ENCODE measurements at regions not wholly inside any gene's neighbourhood (a gene's known extent, or its start where the extent isn't known, plus 50 kb on each side); places are given as distances from the start of the nearest gene placed in this dataset.

DNA sequence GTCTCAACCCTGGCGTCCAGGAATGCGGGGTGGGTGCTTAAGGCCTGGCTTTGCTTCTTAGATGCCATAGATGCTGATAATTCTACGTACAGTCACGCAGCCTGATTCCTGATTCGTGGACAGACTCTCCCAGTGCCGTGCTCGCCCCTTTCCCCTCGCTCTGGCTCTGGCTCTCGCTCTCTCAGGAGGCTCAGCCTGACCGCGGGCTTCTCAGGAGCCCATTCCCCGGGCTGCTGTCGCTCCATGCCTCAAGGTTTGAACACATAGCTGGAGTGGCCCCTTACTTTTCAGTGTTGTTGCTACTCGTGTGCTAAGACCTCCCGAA lies 59.2 kb upstream of the ZC4H2 start:
- TF ChIP-seq HOXB5 (CRISPR knock-in tag; IDR thresholded peaks at IDR 0.05) (no peak), SREBF2 (IDR thresholded peaks at IDR 0.05) (no peak)
- TF ChIP-seq, protein P1, sequence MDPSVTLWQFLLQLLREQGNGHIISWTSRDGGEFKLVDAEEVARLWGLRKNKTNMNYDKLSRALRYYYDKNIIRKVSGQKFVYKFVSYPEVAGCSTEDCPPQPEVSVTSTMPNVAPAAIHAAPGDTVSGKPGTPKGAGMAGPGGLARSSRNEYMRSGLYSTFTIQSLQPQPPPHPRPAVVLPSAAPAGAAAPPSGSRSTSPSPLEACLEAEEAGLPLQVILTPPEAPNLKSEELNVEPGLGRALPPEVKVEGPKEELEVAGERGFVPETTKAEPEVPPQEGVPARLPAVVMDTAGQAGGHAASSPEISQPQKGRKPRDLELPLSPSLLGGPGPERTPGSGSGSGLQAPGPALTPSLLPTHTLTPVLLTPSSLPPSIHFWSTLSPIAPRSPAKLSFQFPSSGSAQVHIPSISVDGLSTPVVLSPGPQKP (IDR thresholded peaks at IDR 0.05; ENCODE audit: low read depth, low read length), result no peak
- WGBS (ENCODE audit: missing lambda C conversion rate), result 22% methylated on average over 10 of the region's 15 CpGs
- no peaks in the 10 kb centered on the region for H3K9me3 ChIP-seq
- CTCF ChIA-PET, result interaction anchor here (0.6 to 1.2 kb wide), 4 partner anchors 10 to 365 kb away, joined by 3 to 6 read pairs (median 4); partner anchors contain the start of gene ZC4H2
- DNase-seq (ENCODE audit: low read depth in 1 of 2, low spot score in 1 of 2), result no peak
- peak overlapping the region; percentile 69 for H3K4me2 ChIP-seq
- ATAC-seq, result peak; percentile 31 to 40; a peak in 4 of 6 replicates
- no peak overlapping the region for H3K27ac ChIP-seq
- no peaks in the 10 kb centered on the region for H3K4me1 ChIP-seq
- peak overlapping the region; percentile 37; the same call in 2 of the 3 replicates for H3K4me3 ChIP-seq
- FAIRE-seq, result no peak
- POLR2A ChIA-PET, result interaction anchor here (0.9 kb wide), 1 partner anchor 499 kb away, joined by 3 read pairs; the partner anchor contains the start of gene LAS1L

DNA sequence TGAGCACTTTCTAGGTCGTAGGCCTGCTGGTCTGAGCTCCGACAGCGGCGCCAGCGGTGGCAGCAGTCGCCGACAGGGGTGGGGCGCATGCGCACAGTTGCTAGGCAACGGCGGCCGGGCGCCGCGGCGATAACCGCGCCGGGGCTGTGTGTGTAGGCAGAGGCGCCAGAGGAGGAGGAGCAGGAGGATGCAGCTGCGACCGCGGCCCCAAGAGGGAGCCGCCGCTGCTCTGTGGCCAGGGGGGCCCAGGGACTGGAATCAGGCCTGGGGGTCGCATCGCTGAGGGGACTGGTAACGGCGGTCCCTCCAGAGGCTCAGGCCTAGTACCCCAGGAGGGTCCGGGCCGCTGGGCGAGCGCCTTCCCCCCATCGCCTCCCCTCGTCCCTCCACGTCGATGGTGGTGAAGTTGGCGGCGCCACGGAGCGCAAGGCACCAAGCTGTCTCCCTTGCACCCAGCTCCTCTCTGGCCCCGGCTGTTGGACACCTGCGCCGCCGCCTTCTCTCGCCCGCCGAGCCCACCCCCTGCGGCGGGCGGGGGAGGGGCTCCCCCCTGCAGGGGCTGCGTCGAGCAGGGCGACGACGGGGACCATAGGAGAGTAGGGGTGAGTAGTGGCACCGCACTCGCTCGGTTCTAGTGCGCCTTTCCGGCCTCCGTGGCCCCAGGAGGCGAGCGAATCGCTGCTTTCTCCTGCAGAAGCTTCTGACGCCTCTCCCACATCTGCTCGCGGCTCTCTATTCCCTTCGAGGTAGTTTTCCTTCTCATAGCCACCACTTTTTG lies 58.6 kb upstream of the ZC4H2 start, which contains the start of gene ZC3H12B:
TSS of gene ZC3H12B (plus strand) at position 159 of the 778 bp plus-strand sequence.
- H3K27ac ChIP-seq, result 0 out of 6 replicates have a peak within 1 kb of the TSS, but pooled peaks of 1 of the 2 experiments have one; percentile 28
- DNase-seq (ENCODE audit: low read depth in 1 of 2, low spot score in 1 of 2) (peak; percentile 25 to 58), ATAC-seq (peak; percentile 99), FAIRE-seq (no peak)
- H3K4me2 ChIP-seq, result peak within 1 kb of the TSS; percentile 69
- POLR2A ChIA-PET, result interaction anchor here (0.9 kb wide), 1 partner anchor 500 kb away, joined by 3 read pairs; the partner anchor contains the start of gene LAS1L
- WGBS (ENCODE audit: missing lambda C conversion rate), result 5% methylated on average over 12 of the region's 69 CpGs
- TF ChIP-seq ZSCAN20 (CRISPR knock-in tag; IDR thresholded peaks at IDR 0.05), result no peak
- TF ChIP-seq FOXS1 (CRISPR knock-in tag; IDR thresholded peaks at IDR 0.05), result no peak
- no peak for TF ChIP-seq JUN (IDR thresholded peaks at IDR 0.05)
- TF ChIP-seq, protein P2, sequence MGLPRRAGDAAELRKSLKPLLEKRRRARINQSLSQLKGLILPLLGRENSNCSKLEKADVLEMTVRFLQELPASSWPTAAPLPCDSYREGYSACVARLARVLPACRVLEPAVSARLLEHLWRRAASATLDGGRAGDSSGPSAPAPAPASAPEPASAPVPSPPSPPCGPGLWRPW (IDR thresholded peaks at IDR 0.05), result no peak
- no peak for TF ChIP-seq PHF8 (IDR thresholded peaks at IDR 0.05; ENCODE audit: borderline replicate concordance, low read depth)
- TF ChIP-seq, protein P3, sequence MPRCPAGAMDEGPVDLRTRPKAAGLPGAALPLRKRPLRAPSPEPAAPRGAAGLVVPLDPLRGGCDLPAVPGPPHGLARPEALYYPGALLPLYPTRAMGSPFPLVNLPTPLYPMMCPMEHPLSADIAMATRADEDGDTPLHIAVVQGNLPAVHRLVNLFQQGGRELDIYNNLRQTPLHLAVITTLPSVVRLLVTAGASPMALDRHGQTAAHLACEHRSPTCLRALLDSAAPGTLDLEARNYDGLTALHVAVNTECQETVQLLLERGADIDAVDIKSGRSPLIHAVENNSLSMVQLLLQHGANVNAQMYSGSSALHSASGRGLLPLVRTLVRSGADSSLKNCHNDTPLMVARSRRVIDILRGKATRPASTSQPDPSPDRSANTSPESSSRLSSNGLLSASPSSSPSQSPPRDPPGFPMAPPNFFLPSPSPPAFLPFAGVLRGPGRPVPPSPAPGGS (IDR thresholded peaks at IDR 0.05), result no peak
- TF ChIP-seq CHD4 (IDR thresholded peaks at IDR 0.05; ENCODE audit: borderline replicate concordance), result no peak
- no peak for TF ChIP-seq HEYL (CRISPR knock-in tag; IDR thresholded peaks at IDR 0.05)
- TF ChIP-seq SMC3 (IDR thresholded peaks at IDR 0.05), result no peak
- TF ChIP-seq, protein P4, sequence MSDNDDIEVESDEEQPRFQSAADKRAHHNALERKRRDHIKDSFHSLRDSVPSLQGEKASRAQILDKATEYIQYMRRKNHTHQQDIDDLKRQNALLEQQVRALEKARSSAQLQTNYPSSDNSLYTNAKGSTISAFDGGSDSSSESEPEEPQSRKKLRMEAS (IDR thresholded peaks at IDR 0.05), result no peak
- no peak for TF ChIP-seq CBX8 (IDR thresholded peaks at IDR 0.05)
- TF ChIP-seq, protein P5, sequence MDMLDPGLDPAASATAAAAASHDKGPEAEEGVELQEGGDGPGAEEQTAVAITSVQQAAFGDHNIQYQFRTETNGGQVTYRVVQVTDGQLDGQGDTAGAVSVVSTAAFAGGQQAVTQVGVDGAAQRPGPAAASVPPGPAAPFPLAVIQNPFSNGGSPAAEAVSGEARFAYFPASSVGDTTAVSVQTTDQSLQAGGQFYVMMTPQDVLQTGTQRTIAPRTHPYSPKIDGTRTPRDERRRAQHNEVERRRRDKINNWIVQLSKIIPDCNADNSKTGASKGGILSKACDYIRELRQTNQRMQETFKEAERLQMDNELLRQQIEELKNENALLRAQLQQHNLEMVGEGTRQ (IDR thresholded peaks at IDR 0.05), result no peak
- TF ChIP-seq SREBF2 (IDR thresholded peaks at IDR 0.05), result no peak
- TF ChIP-seq, protein P6, sequence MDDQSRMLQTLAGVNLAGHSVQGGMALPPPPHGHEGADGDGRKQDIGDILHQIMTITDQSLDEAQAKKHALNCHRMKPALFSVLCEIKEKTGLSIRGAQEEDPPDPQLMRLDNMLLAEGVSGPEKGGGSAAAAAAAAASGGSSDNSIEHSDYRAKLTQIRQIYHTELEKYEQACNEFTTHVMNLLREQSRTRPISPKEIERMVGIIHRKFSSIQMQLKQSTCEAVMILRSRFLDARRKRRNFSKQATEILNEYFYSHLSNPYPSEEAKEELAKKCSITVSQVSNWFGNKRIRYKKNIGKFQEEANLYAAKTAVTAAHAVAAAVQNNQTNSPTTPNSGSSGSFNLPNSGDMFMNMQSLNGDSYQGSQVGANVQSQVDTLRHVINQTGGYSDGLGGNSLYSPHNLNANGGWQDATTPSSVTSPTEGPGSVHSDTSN (IDR thresholded peaks at IDR 0.05), result no peak
- peak within 1 kb of the TSS; percentile 37 for H3K4me3 ChIP-seq
- no peaks in the 10 kb centered on the region for H3K4me1 ChIP-seq
- CTCF ChIA-PET, result interaction anchor here (0.6 to 1.2 kb wide), 4 partner anchors 10 to 366 kb away, joined by 3 to 6 read pairs (median 4); partner anchors contain the start of gene ZC4H2
- no peaks in the 10 kb centered on the region for H3K9me3 ChIP-seq

DNA sequence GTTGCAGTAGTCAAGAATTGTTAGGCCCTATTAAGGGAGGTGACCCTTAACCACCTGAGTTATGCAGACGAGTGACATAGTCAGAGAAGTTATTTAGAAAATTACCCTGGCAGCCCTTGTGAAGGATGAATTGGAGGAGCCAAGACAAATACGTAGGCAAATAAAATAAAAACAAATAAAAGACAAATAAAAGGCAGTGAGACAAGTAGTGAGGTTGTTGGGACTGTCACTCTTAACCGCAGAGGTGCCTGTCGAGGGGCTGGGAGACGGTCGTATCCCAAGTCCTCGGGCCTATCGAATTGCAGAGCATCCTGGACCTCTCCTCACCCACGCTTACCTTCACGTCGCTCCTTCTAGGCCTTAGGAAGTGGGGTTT lies 58.0 kb upstream of the ZC4H2 start:
- H3K27ac ChIP-seq, result no peak overlapping the region
- FAIRE-seq, result peak; percentile 49
- CTCF ChIA-PET, result interaction anchor here (1.2 kb wide), 3 partner anchors 9 to 58 kb away, joined by 3 to 6 read pairs (median 4); partner anchors contain the start of gene ZC4H2
- no peak for ATAC-seq
- TF ChIP-seq, protein P5 (IDR thresholded peaks at IDR 0.05), result no peak
- no peak for TF ChIP-seq JUNB (IDR thresholded peaks at IDR 0.05)
- no peak for TF ChIP-seq ZC3H11A (IDR thresholded peaks at IDR 0.05)
- no peak for TF ChIP-seq RFX5 (IDR thresholded peaks at IDR 0.05)
- no peak for TF ChIP-seq BHLHE40 (IDR thresholded peaks at IDR 0.05; ENCODE audit: low read depth, low read length)
- no peak for TF ChIP-seq ZFP36 (IDR thresholded peaks at IDR 0.05; ENCODE audit: borderline replicate concordance, partially characterized antibody)
- no peak for TF ChIP-seq NR3C1 (IDR thresholded peaks at IDR 0.05)
- TF ChIP-seq CBX8 (IDR thresholded peaks at IDR 0.05), result no peak
- no peak for TF ChIP-seq CEBPB (IDR thresholded peaks at IDR 0.05)
- TF ChIP-seq, protein P7, sequence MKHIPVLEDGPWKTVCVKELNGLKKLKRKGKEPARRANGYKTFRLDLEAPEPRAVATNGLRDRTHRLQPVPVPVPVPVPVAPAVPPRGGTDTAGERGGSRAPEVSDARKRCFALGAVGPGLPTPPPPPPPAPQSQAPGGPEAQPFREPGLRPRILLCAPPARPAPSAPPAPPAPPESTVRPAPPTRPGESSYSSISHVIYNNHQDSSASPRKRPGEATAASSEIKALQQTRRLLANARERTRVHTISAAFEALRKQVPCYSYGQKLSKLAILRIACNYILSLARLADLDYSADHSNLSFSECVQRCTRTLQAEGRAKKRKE (CRISPR knock-in tag; IDR thresholded peaks at IDR 0.05; ENCODE audit: low read depth), result no peak
- TF ChIP-seq TP53 (CRISPR knock-in tag; IDR thresholded peaks at IDR 0.05), result no peak
- WGBS (ENCODE audit: missing lambda C conversion rate), result 63% methylated on average over 11 of the region's 11 CpGs
- H3K9me3 ChIP-seq, result no peaks in the 10 kb centered on the region
- H3K4me1 ChIP-seq, result no peaks in the 10 kb centered on the region
- peak overlapping the region; percentile 37 for H3K4me3 ChIP-seq
- no peak for DNase-seq (ENCODE audit: low read depth in 1 of 2, low spot score in 1 of 2)
- H3K4me2 ChIP-seq, result peak overlapping the region; percentile 69
- POLR2A ChIA-PET, result interaction anchor here (0.7 kb wide), 1 partner anchor 10 kb away, joined by 8 read pairs; no protein-coding TSS in a partner anchor
